GM19452 (cell line): ENCODE measurements at regions not wholly inside any gene's neighbourhood (a gene's known extent, or its start where the extent isn't known, plus 50 kb on each side); places are given as distances from the start of the nearest gene placed in this dataset.
"Not testable (repeated sequence)": the region's sequence is repeated elsewhere in the genome, so short reads cannot be mapped to it uniquely, and the experiment has no call there.

Experiments
- ATAC-seq: cut with Tn5 transposase; IDR thresholded peaks from one replicate; pipeline ENCODE4 v1.9.1; 2021; ENCODE audit not compliant: unreplicated experiment

DNA sequence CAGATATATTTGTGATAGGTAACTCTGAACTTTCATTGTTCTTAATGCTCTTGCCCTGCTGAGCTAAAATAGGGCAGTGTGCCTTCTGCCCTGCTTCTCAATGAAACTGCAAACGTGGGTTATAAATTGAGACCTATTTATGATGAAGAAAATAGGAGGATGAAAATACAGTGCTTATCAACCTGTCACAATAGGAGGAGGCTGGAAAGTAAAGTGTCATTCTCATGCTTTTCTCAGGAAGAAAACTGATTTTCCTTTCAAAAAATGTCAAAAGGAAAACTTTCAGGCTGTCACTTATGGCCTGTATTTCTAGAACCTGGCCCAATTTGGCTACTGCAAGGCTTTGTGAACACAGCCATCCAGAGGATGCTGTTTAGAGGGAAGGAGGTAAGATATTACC, 130.3 kb upstream of the TUSC1 start:
- ATAC-seq = no peak

DNA sequence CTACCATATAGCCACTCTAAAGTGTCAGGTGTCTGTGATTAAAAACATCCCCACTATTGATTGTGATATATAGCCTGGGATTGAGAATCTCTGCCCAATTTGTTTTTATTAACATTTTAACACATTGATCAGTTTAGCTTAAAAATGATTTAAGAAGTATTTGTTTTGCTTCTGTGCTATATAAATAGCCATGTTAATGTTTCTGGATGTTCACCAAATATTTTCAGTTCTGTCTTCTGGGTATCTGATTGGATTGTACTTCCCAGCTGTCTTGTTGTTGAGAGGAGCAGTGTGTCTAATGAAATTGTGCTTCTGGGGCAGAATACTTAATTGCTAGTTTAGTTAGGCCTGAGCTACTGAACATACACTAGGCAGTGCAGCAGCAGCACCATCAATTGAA, 126.6 kb upstream of the TUSC1 start:
- no peak for ATAC-seq

DNA sequence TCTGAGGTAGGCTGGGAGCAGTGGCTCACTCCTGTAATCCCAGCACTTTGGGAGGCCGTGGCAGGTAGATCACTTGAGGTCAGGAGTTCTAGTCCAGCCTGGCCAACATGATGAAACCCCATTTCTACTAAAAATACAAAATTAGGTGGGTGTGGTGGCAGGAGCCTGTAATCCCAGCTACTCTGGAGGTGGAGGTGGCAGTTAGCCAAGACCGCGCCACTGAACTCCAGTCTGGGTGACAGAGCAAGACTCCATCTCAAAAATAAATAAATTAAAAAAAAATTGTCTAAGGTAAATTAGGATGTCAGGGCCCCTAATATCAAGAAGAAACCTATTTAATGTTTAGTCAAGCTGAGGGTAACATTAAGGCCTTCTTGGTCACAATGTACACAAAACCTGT, 123.7 kb upstream of the TUSC1 start:
- not testable (repeated sequence) for ATAC-seq

DNA sequence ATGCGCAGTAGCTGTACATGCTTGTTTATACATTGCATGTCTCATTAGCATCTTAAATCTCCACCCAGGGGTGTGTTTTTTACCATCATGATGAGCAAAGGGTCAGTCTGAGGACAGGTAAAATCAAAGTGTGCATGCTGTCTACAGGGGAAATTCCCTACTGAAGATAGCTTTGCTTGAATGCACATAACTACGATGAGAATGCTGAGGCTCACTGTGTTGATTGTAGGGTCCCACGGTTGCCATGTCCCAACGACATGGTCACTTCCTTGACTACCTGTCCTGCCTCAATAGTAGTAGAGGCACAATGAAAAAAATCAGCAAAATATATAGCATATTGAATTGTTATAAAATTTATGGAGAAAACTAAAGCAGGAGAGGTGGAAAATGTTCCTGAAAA, 95.6 kb upstream of the TUSC1 start:
- ATAC-seq = no peak

DNA sequence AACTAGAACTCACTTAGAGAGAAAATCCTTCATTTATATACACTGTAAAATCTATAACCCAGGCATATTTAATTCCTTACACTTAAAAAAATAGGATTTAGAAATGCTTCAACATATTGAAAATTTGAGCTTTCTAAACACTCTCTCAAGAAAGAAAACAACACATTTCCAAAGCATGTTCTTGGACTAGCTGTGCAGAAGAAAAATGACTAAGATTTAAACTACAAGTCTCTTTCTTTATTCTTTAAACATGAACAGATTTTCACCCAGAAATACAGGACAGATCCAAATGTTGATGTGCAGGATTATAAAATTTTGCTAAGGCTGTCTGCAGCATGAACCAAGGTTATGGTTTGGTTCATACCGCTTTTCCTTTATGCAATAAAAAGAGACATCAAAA, 77.7 kb upstream of the TUSC1 start:
- ATAC-seq = no peak

DNA sequence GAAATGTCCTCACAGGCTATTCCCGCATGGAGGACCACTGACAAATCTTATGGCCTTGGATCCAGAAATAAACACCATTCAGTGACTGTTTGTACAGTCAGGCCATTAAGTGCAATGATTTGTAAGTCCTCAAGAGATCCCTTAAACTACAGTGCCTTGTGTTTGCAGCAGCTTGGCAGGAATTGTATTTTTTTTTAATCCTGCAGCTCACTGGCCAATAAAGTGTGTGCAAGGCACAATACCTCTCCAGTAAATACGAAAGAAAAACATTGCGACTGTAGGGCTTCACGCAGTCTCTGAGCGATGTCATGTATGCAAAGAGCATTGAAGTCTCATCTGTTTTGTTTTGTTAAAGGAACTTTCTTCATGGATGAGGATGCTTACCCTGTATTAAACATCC, 74.2 kb upstream of the TUSC1 start:
- ATAC-seq = no peak

DNA sequence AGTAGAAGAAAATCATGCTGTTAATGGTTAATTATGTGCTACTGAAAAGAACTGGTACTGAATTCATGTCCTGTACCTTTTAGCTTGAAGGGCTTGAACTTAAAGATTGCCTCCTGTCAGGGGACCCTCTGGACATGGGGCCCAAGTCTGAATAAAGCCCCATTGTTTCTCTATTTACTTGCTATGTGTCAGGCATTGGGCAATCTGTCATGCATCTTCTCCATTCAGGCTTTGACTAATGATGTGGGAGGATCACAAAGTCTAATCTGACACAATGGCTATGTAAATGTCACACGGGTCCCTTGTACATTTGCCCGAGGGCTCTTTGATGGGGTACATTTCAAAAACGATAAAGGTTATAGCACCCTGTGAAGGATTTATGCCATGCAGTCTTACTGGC, 64.0 kb upstream of the TUSC1 start:
- ATAC-seq = no peak

DNA sequence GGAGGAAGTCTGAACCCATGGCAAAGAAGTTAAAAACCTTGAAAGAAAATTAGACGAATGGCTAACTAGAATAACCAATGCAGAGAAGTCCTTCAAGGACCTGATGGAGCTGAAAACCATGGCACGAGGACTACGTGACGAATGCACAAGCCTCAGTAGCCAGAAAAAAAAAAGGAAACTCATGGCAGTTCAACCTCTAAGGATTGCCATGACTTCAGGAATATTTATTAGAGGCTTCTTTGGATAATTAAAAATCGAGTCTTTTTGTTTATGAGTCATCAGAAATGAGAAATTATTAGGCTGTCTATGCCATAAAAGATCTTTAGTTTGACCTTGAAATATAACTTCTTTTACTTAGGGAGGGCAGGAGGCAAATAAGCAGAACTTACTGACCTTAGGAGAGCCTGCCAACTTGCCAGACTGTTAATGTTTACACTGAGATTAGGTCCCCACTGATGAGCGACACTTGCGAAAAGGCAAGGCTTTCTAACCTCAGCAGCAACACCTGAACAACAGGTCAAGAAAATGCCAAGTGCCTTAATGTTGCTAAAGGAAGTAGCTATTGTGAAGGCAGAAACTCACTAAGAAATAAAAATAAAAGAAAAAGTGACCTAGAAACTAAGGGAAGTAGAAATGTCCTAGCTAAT, 55.2 kb upstream of the TUSC1 start:
- ATAC-seq = no peak

DNA sequence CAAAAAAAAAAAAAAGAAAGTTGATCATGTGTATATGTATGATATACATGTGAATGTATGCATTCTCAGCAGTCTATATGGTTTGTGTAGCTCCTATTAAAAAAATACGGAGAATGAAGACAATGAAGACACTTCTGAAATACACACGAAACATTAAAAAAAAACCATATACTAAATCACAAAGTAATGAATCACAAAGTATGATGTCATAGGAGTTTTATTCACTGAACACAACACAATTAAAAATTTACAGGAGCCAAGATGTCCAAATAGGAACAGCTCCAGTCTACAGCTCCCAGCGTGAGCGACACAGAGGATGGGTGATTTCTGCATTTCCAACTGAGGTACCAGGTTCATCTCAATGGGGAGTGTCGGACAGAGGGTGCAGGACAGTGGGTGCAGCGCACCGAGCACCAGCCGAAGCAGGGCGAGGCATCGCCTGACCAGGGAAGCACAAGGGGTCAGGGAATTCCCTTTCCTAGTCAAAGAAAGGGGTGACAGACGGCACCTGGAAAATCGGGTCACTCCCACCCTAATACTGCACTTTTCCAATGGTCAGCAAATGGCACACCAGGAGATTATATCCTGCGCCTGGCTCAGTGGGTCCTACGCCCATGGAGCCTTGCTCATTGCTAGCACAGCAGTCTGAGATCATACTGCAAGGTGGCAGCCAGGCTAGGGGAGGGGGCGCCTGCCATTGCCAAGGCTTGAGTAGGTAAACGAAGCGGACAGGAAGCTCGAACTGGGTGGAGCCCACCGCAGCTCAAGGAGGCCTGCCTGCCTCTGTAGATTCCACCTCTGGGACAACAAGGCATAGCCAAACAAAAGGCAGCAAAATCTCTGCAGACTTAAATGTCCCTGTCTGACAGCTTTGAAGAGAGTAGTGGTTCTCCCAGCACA, 53.9 kb upstream of the TUSC1 start:
- not testable (repeated sequence) for ATAC-seq
